Pancreas (tissue), 10 donors: ENCODE measurements at regions not wholly inside any gene's neighbourhood (a gene's known extent, or its start where the extent isn't known, plus 50 kb on each side); places are given as distances from the start of the nearest gene placed in this dataset.
A peak's percentile ranks its signal among the peaks of the same experiment; 100 is the strongest.

Source experiments
- ATAC-seq, 4 donors: fragments of 200-7000 bp; cut with Tn5 transposase; one replicate each; pipeline versions ENCODE4 v1.8.0 to v1.9.1; 2020; ENCODE audit warnings: mild to moderate bottlenecking in 4 of 4, moderate library complexity in 4 of 4
- DNase-seq, 6 donors: peaks; one replicate each; pipeline ENCODE4 v3.0.0-alpha.2; 2020
- FAIRE-seq: peaks from 2 replicates; lab custom pipeline; 2012; peaks lifted over from hg19 to GRCh38; lab: Jason Lieb, UNC
- H3K27ac ChIP-seq, 4 donors: fragments of 200-600 bp; sonication (generic); 1 replicate in 3 of 4; 2 replicates in 1 of 4; pipeline versions ENCODE4 v1.5.0 to v1.8.0; 2020
- H3K27me3 ChIP-seq, 4 donors: fragments of 200-600 bp; one replicate each; pipeline ENCODE4 v1.8.0; 2021
- H3K36me3 ChIP-seq, 3 donors: fragments of 200-600 bp; sonication (generic) in 1 of 3; one replicate each; pipeline versions ENCODE4 v1.5.0 to v1.8.0; 2020 to 2021
- H3K4me1 ChIP-seq, 3 donors: fragments of 200-600 bp; one replicate each; pipeline ENCODE4 v1.8.0; 2021
- H3K4me3 ChIP-seq, 4 donors: fragments of 200-600 bp; sonication (generic) in 2 of 4; one replicate each; pipeline versions ENCODE4 v1.5.0 to v1.8.0; 2020 to 2021
- H3K9me3 ChIP-seq, 4 donors: fragments of 200-600 bp; one replicate each; pipeline ENCODE4 v1.8.0; 2021
- CTCF ChIP-seq, 4 donors: fragments of 200-600 bp; sonication (generic) in 3 of 4; IDR thresholded peaks; one replicate each; pipeline versions ENCODE4 v1.5.0 to v1.8.0; 2021; ENCODE audit warnings: antibody characterized with exemption in 4 of 4
- WGBS, 2 donors: extraction: QIAGEN DNeasy Blood & Tissue Kit; methylation state at CpG; one replicate each; pipeline ENCODE4 v1.1.7; 2013; 5-methylcytosine and 5-hydroxymethylcytosine counted together
- intact Hi-C, 3 donors: fragments of 100-400 bp; cut with DNase I; formaldehyde crosslinking; loops; one replicate each; pipeline versions ENCODE4 v1.11.1 to v1.14.2; 2022
- donor health status: healthy with polysubstance abuse.
- donor health status: DM: no; HTN: no; CAD: no; lungs with moderate emphysema.
- donor health status: DM: no; HTN: no; CAD: no.
- donor health status: control.
- donor health status: control.
- donor health status: Bipolar disorder and iron deficiency.
- donor health status: DM: yes; HTN: yes; CAD: no.
- donor health status: DM: no; HTN: no; CAD: no.
- donor health status: DM: no; HTN: no; CAD: no.
- donor health status: DM: yes; HTN: yes; CAD: no.

GRCh38 chr6:14925025-14925698 lies 320.7 kb upstream of the JARID2 start:
- Histone ChIP-seq H3K9me3 (no peaks in the 10 kb centered on the region), H3K36me3 (no peaks in the 10 kb centered on the region), H3K27ac (no peak overlapping the region), H3K4me1 (no peaks in the 10 kb centered on the region), H3K4me3 (no peak overlapping the region), H3K27me3 (no peaks in the 10 kb centered on the region)
- DNase-seq (no peak), FAIRE-seq (no peak), ATAC-seq (no peak)
- intact Hi-C loops, result no loop called here
- WGBS, 2 donors, result 66 to 67% methylated on average over 5 of the region's 5 CpGs
- no peak for TF ChIP-seq CTCF (IDR thresholded peaks at IDR 0.05)

GRCh38 chr6:14925699-14926026 lies 320.2 kb upstream of the JARID2 start:
- no peak for DNase-seq
- no peaks in the 10 kb centered on the region for H3K4me1 ChIP-seq
- no peak for TF ChIP-seq CTCF (IDR thresholded peaks at IDR 0.05)
- intact Hi-C loops, result no loop called here
- H3K36me3 ChIP-seq, result no peaks in the 10 kb centered on the region
- ATAC-seq, result peak in 2 of 4 donors; percentile 55 to 56
- H3K4me3 ChIP-seq, result no peak overlapping the region
- no peaks in the 10 kb centered on the region for H3K9me3 ChIP-seq
- H3K27ac ChIP-seq, result no peak overlapping the region
- no peaks in the 10 kb centered on the region for H3K27me3 ChIP-seq
- no peak for FAIRE-seq
- WGBS, 2 donors, result 22 to 23% methylated on average over 3 of the region's 3 CpGs

- ATAC-seq (peak in 2 of 4 donors; percentile 24 to 42), FAIRE-seq (no peak)
- 89 to 91% methylated on average over 7 of the region's 7 CpGs for WGBS, 2 donors
Observed at GRCh38 chr6:14927398-14927797, 318.5 kb upstream of the JARID2 start.

GRCh38 chr6:14929291-14929690 lies 316.6 kb upstream of the JARID2 start:
- DNase-seq (no peak), ATAC-seq (no peak), FAIRE-seq (no peak)
- no peaks in the 10 kb centered on the region for H3K4me1 ChIP-seq
- H3K27me3 ChIP-seq, result no peaks in the 10 kb centered on the region
- no peak for TF ChIP-seq CTCF (IDR thresholded peaks at IDR 0.05)
- no peak overlapping the region for H3K27ac ChIP-seq
- 75 to 86% methylated on average over 3 of the region's 3 CpGs for WGBS, 2 donors
- no peak overlapping the region for H3K4me3 ChIP-seq
- intact Hi-C loops, result no loop called here
- no peaks in the 10 kb centered on the region for H3K9me3 ChIP-seq
- H3K36me3 ChIP-seq, result no peaks in the 10 kb centered on the region

More at GRCh38 chr6:14927398-14927797, 318.5 kb upstream of the JARID2 start:
- no peak for DNase-seq
- Histone ChIP-seq H3K9me3 (no peaks in the 10 kb centered on the region), H3K27ac (no peak overlapping the region), H3K36me3 (no peaks in the 10 kb centered on the region), H3K27me3 (no peaks in the 10 kb centered on the region), H3K4me1 (no peaks in the 10 kb centered on the region), H3K4me3 (no peak overlapping the region)
- no peak for TF ChIP-seq CTCF (IDR thresholded peaks at IDR 0.05)
- intact Hi-C loops, result no loop called here

- no peak for TF ChIP-seq CTCF (IDR thresholded peaks at IDR 0.05)
- H3K4me3 ChIP-seq, result no peak overlapping the region
- no peak overlapping the region for H3K27ac ChIP-seq
- 91% methylated on average over 2 of the region's 2 CpGs for WGBS, 2 donors
- peak in 1 of 4 donors; percentile 40 for ATAC-seq
- H3K36me3 ChIP-seq, result no peaks in the 10 kb centered on the region
- DNase-seq, result no peak
- H3K4me1 ChIP-seq, result no peaks in the 10 kb centered on the region
- intact Hi-C loops, result no loop called here
- no peak for FAIRE-seq
- H3K27me3 ChIP-seq, result no peaks in the 10 kb centered on the region
- H3K9me3 ChIP-seq, result no peaks in the 10 kb centered on the region
Observed at GRCh38 chr6:14930366-14930989, 315.4 kb upstream of the JARID2 start.
